ENCODE measurements at regions not wholly inside any gene's neighbourhood (a gene's known extent, or its start where the extent isn't known, plus 50 kb on each side); places are given as distances from the start of the nearest gene placed in this dataset.
A peak's percentile ranks its signal among the peaks of the same experiment; 100 is the strongest.

DNA sequence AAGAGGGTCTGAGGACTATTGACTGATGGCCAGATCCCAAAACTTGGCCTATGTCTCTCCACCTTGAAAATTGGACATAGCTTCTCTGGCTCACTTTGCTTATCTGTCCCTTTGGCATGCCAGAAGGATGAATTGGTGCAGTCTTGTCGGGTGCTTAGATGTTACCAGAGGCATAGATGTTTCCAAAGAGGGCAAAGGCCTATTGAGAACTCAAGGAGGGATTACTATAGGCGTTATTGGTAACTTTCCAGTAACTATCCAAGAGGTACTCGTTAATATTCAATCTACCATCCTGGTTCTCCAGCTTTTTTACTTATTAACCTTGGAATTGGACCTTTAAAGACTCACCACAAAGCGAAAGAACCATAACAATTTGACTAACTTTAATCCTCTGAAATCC lies 368.3 kb upstream of the ESRRG start:
- Histone ChIP-seq H3K27me3 (peaks cover 3% of the 10 kb centered on the region), H3K27ac (no peak overlapping the region), H3K4me3 (no peak overlapping the region), H3K4me1 (peaks cover 0 to 13% (median 5%) of the 10 kb centered on the region in 4 donors), H3K9me3 (no peaks in the 10 kb centered on the region), H3K36me3 (no peaks in the 10 kb centered on the region)
- 56% methylated on average over 3 to 4 of the region's 4 CpGs for WGBS, 2 donors (ENCODE audit: low coverage in 1 of 2)
- intact Hi-C loops (cut with DNase I; ENCODE audit: low total_unique reads), result no loop called here
- DNase-seq, result no peak
- in situ Hi-C loops (cut with MboI; ENCODE audit: low pct_ligation_motif_present in 1 of 4, low pct_unique_long_range_greater_than_20kb in 1 of 4, low sequenced_read_pairs in 3 of 4), result no loop called here
- TF ChIP-seq, protein P1, sequence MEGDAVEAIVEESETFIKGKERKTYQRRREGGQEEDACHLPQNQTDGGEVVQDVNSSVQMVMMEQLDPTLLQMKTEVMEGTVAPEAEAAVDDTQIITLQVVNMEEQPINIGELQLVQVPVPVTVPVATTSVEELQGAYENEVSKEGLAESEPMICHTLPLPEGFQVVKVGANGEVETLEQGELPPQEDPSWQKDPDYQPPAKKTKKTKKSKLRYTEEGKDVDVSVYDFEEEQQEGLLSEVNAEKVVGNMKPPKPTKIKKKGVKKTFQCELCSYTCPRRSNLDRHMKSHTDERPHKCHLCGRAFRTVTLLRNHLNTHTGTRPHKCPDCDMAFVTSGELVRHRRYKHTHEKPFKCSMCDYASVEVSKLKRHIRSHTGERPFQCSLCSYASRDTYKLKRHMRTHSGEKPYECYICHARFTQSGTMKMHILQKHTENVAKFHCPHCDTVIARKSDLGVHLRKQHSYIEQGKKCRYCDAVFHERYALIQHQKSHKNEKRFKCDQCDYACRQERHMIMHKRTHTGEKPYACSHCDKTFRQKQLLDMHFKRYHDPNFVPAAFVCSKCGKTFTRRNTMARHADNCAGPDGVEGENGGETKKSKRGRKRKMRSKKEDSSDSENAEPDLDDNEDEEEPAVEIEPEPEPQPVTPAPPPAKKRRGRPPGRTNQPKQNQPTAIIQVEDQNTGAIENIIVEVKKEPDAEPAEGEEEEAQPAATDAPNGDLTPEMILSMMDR (IDR thresholded peaks at IDR 0.05), result no peak
- TF ChIP-seq EP300 (IDR thresholded peaks at IDR 0.05; ENCODE audit: low read depth), result no peak
- no peak for TF ChIP-seq POLR2AphosphoS5 (IDR thresholded peaks at IDR 0.05)
- TF ChIP-seq POLR2A (IDR thresholded peaks at IDR 0.05), result no peak

DNA sequence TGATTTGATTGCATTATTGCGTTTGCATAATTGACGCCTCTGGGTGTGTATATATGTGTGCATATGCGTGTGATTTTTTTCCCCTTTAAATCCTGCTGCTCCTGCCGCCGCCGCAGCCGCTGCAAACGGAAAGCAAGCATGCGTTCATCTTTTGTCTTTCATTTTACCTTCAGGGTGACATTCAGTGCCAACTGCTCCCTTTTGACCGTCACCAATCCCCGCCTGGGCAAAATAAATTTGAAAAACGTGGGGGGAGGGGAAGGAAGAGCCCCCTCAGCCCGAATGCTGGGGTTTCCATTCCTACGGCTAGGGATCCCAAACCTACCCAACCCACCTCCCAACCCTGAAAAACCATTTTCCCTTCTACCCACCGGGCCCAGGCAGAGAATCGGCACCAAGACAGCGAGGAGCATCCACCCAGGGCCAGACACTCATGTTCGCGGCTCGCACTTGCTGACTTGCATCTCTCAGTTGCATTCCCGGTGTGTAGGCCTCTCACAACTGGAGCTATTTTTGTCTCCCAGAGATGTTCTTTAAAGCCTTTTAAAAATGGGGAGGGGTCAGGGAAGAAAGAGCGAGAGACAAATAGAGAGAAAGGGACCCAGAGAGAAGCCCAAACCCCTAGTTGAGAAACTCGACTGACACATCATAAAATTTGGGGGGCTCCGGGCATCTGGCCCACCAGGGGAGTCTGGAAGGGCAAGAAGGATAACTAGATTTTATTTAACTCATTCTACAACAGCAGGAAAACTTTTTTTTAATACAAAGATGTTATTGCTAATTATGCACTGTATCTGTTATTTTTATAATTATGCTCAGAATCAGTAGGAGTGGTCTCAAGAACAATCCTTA lies 367.1 kb upstream of the ESRRG start:
- H3K4me3 ChIP-seq, result peak overlapping the region; percentile 30 to 68 (median 52)

DNA sequence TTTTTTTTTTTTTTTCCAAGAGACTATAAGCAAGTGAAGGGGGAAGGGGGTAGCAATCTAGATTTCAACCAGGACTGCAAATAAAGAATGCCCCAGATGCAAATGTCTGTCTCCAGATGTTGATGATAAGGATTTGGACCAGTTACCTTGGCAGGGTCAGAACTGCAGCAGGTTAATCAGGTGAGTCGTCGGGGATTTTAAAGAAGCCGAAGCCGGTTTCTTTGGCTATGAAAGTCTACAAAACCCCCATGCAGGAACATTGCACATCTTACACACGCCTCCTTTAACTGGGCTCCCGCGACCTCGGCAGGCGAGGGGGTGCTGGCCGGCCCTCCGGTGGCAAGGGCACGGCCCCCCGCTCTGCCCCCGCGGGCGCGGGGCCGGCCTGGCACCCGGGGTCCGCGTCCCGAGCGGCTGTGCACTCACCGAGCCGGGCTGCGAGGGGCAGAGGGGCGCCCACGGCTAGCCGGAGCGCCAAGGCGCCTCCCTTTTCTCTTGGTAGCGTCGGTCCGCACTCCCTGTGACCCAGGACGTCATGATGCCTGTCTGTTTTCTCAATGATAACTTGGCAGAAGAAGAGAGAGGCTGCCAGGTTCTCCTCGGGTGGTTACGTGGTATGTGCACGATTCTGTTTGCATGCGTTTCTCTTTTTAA lies 366.3 kb upstream of the ESRRG start:
- no peaks in the 10 kb centered on the region for H3K9me3 ChIP-seq
- peak overlapping the region; percentile 54 to 84 (median 58) for H3K27ac ChIP-seq
- 0 to 7% methylated on average over 4 to 26 of the region's 39 CpGs for WGBS, 2 donors (ENCODE audit: low coverage in 1 of 2)
- DNase-seq, result peak; percentile 48
- H3K4me1 ChIP-seq, result peaks cover 0 to 13% (median 5%) of the 10 kb centered on the region in 4 donors
- in situ Hi-C loops (cut with MboI; ENCODE audit: low pct_ligation_motif_present in 1 of 4, low pct_unique_long_range_greater_than_20kb in 1 of 4, low sequenced_read_pairs in 3 of 4) (no loop called here), intact Hi-C loops (cut with DNase I; ENCODE audit: low total_unique reads) (no loop called here)
- H3K4me3 ChIP-seq, result peak overlapping the region; percentile 30 to 68 (median 52)
- TF ChIP-seq POLR2AphosphoS5 (IDR thresholded peaks at IDR 0.05) (peak in 1 of 3 donors; percentile 28), POLR2A (IDR thresholded peaks at IDR 0.05) (no peak), EP300 (IDR thresholded peaks at IDR 0.05; ENCODE audit: low read depth) (no peak)
- TF ChIP-seq, protein P1 (IDR thresholded peaks at IDR 0.05), result no peak
- peaks cover 3% of the 10 kb centered on the region for H3K27me3 ChIP-seq
- H3K36me3 ChIP-seq, result no peaks in the 10 kb centered on the region

More for the DNA sequence above, 367.1 kb upstream of the ESRRG start:
- H3K27ac ChIP-seq, result peak overlapping the region; percentile 16 to 84 (median 56)
- no peaks in the 10 kb centered on the region for H3K36me3 ChIP-seq
- TF ChIP-seq EP300 (IDR thresholded peaks at IDR 0.05; ENCODE audit: low read depth) (no peak), POLR2A (IDR thresholded peaks at IDR 0.05) (no peak), POLR2AphosphoS5 (IDR thresholded peaks at IDR 0.05) (no peak)
- TF ChIP-seq, protein P1 (IDR thresholded peaks at IDR 0.05), result no peak
- DNase-seq, result no peak
- no peaks in the 10 kb centered on the region for H3K9me3 ChIP-seq
- intact Hi-C loops (cut with DNase I; ENCODE audit: low total_unique reads), result no loop called here
- in situ Hi-C loops (cut with MboI; ENCODE audit: low pct_ligation_motif_present in 1 of 4, low pct_unique_long_range_greater_than_20kb in 1 of 4, low sequenced_read_pairs in 3 of 4), result no loop called here
- H3K27me3 ChIP-seq, result peaks cover 3% of the 10 kb centered on the region
- peaks cover 0 to 13% (median 5%) of the 10 kb centered on the region in 4 donors for H3K4me1 ChIP-seq
- 14 to 23% methylated on average over 15 to 24 of the region's 24 CpGs for WGBS, 2 donors (ENCODE audit: low coverage in 1 of 2)

DNA sequence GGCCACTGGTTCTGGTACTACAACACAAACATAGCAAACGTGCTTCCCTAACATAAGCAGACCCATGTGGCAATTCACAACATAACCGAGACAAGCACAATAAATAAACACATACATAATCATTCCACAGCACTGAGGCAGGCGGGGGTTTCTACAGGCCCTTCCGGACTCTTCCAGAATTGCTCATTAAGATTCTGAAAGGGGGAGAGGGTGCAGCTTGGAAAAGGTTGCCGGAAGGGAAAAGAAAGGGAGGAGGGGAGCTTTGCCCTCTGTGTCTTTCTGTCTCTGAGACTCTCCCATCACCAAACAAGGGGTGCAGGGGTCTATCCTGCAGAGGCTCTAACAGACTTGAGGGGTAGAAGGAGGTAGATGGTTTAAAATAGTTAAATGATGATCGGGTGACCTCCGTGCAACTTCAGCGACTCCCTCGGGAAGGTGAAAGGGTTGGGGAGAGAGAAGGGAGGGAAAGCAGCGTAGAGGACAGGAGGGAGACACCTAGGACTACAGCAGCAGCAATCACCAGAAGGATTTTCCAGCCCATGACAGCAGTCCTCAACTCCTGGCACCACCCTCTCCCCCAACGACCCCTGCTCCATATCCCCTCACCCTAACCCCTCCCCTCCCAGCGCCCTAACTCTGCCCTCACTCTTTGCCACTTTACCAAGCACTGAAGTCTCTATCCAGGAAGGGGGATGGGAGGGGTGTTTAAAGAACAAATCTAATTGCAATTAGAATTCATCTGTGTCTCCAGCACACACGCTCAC lies 365.5 kb upstream of the ESRRG start:
- intact Hi-C loops (cut with DNase I; ENCODE audit: low total_unique reads), result no loop called here
- no peak for TF ChIP-seq POLR2AphosphoS5 (IDR thresholded peaks at IDR 0.05)
- no peak for TF ChIP-seq EP300 (IDR thresholded peaks at IDR 0.05; ENCODE audit: low read depth)
- TF ChIP-seq POLR2A (IDR thresholded peaks at IDR 0.05), result no peak
- TF ChIP-seq, protein P1 (IDR thresholded peaks at IDR 0.05), result no peak
- no peak for DNase-seq
- H3K4me3 ChIP-seq, result peak overlapping the region in 3 of 4 donors; percentile 45 to 68 (median 60)
- peaks cover 0 to 13% (median 5%) of the 10 kb centered on the region in 4 donors for H3K4me1 ChIP-seq
- 30 to 38% methylated on average over 3 to 13 of the region's 13 CpGs for WGBS, 2 donors (ENCODE audit: low coverage in 1 of 2)
- in situ Hi-C loops (cut with MboI; ENCODE audit: low pct_ligation_motif_present in 1 of 4, low pct_unique_long_range_greater_than_20kb in 1 of 4, low sequenced_read_pairs in 3 of 4), result no loop called here
- no peaks in the 10 kb centered on the region for H3K9me3 ChIP-seq
- peaks cover 3% of the 10 kb centered on the region for H3K27me3 ChIP-seq
- peak overlapping the region in 3 of 4 donors; percentile 24 to 84 (median 54) for H3K27ac ChIP-seq
- H3K36me3 ChIP-seq, result no peaks in the 10 kb centered on the region
